CD4-positive, alpha-beta T cell treated with Interleukin-1 beta for 1 hour (primary cell): ENCODE measurements at regions not wholly inside any gene's neighbourhood (a gene's known extent, or its start where the extent isn't known, plus 50 kb on each side); places are given as distances from the start of the nearest gene placed in this dataset.
"Not testable (repeated sequence)": the region's sequence is repeated elsewhere in the genome, so short reads cannot be mapped to it uniquely, and the experiment has no call there.

Experiments
- DNase-seq, 2 donors: peaks; one replicate each; pipeline ENCODE4 v3.0.0-alpha.2; 2020 to 2022

GRCh38 chr2:172294983-172295382, 132.4 kb upstream of the ITGA6 start:
- DNase-seq = no peak

GRCh38 chr2:172295677-172296076, 131.7 kb upstream of the ITGA6 start:
- DNase-seq = no peak

GRCh38 chr2:172296267-172297046, 130.9 kb upstream of the ITGA6 start:
- DNase-seq = no peak

GRCh38 chr2:172297531-172297930, 129.9 kb upstream of the ITGA6 start:
- no peak for DNase-seq

- no peak for DNase-seq
These were observed 129.4 kb upstream of the ITGA6 start for GRCh38 chr2:172297950-172298349.

GRCh38 chr2:172299741-172300140, 127.6 kb upstream of the ITGA6 start:
- no peak for DNase-seq

- no peak for DNase-seq
These were observed 126.5 kb upstream of the ITGA6 start for GRCh38 chr2:172300851-172301250.

GRCh38 chr2:172305066-172305465, 122.3 kb upstream of the ITGA6 start:
- no peak for DNase-seq

- no peak for DNase-seq
These were observed 119.6 kb upstream of the ITGA6 start for GRCh38 chr2:172307800-172308199.

- no peak for DNase-seq
These were observed 119.0 kb upstream of the ITGA6 start for GRCh38 chr2:172308253-172308935.

GRCh38 chr2:172311921-172312345, 115.5 kb upstream of the ITGA6 start:
- no peak for DNase-seq

GRCh38 chr2:172313715-172314341, 113.6 kb upstream of the ITGA6 start:
- DNase-seq = no peak

GRCh38 chr2:172315070-172315469, 112.3 kb upstream of the ITGA6 start:
- not testable (repeated sequence) for DNase-seq

GRCh38 chr2:172322049-172322448, 105.3 kb upstream of the ITGA6 start:
- DNase-seq = no peak

- DNase-seq = no peak
These were observed 104.1 kb upstream of the ITGA6 start for GRCh38 chr2:172323256-172323655.

GRCh38 chr2:172323861-172324597, 103.4 kb upstream of the ITGA6 start:
- no peak for DNase-seq

GRCh38 chr2:172326211-172326509, 101.2 kb upstream of the ITGA6 start:
- no peak for DNase-seq

GRCh38 chr2:172328103-172328841, 99.1 kb upstream of the ITGA6 start:
- DNase-seq = no peak

GRCh38 chr2:172329416-172329773, 98.0 kb upstream of the ITGA6 start:
- DNase-seq = no peak

- DNase-seq = no peak
These were observed 97.4 kb upstream of the ITGA6 start for GRCh38 chr2:172329774-172330671.

- DNase-seq = no peak
These were observed 94.9 kb upstream of the ITGA6 start for GRCh38 chr2:172332507-172332906.
